ENCODE measurements at regions not wholly inside any gene's neighbourhood (a gene's known extent, or its start where the extent isn't known, plus 50 kb on each side); places are given as distances from the start of the nearest gene placed in this dataset.

GRCh38 chr13:109913936-109914510 lies 127.6 kb upstream of the IRS2 start:
- Histone ChIP-seq H3K79me2 (ENCODE audit: control insufficient read depth, insufficient read depth, low read length, unreplicated experiment) (no peaks in the 10 kb centered on the region), H3K4me3 (ENCODE audit: low read depth, low read length) (no peak overlapping the region), H3K27ac (ENCODE audit: low read depth, low read length) (no peak overlapping the region), H3K27me3 (ENCODE audit: insufficient read depth, low read length) (no peaks in the 10 kb centered on the region), H3K4me1 (ENCODE audit: control insufficient read depth, insufficient read depth, low read length, unreplicated experiment) (peaks cover 11% of the 10 kb centered on the region), H3K36me3 (ENCODE audit: insufficient read depth, low read length) (no peaks in the 10 kb centered on the region), H2AFZ (ENCODE audit: low read length, unreplicated experiment) (no peak overlapping the region)

DNA sequence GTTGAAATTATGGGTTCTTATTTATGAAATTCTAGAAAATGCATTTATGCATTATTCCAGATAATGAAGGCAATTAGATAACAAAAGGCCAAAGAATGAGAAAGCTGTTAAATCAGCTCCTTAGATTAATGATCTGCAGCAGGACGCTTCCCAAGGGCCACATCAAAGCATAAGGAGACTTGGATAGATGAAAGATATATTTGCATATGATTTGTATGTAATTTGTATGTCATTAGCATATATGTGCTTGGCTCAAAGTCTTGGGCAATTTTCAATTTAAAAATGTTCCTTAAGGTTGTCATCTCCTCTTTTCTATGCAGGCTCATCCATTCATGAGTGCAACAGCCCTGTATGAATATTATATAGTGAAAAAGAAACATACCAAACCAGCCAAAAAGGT lies 126.8 kb upstream of the IRS2 start:
- Histone ChIP-seq H3K27ac (ENCODE audit: low read depth, low read length) (no peak overlapping the region), H3K4me3 (ENCODE audit: low read depth, low read length) (no peak overlapping the region), H3K4me1 (ENCODE audit: control insufficient read depth, insufficient read depth, low read length, unreplicated experiment) (peaks cover 3% of the 10 kb centered on the region), H3K27me3 (ENCODE audit: insufficient read depth, low read length) (no peaks in the 10 kb centered on the region), H3K79me2 (ENCODE audit: control insufficient read depth, insufficient read depth, low read length, unreplicated experiment) (no peaks in the 10 kb centered on the region), H2AFZ (ENCODE audit: low read length, unreplicated experiment) (no peak overlapping the region), H3K36me3 (ENCODE audit: insufficient read depth, low read length) (no peaks in the 10 kb centered on the region)

DNA sequence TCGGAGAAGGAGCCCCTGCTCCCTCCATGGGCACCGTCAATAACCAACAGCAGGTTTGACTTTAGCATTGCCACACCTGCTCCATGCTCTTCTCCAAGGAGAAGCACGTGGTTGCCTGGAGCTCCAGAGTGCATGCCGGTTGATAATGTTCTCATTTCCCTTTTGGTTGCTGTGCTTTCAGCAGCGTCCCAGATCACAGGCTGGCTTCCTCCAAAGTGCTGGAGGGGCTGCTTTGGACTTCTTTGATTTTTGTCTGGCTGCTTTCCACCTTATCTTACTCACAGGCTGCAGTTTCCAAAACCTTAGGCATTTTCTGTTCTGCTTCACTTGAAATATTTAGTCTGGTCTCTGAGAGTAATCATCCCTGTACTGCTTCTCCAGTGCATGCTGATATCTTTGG lies 123.8 kb upstream of the IRS2 start:
- H2AFZ ChIP-seq (ENCODE audit: low read length, unreplicated experiment), result no peak overlapping the region
- H3K36me3 ChIP-seq (ENCODE audit: insufficient read depth, low read length), result no peaks in the 10 kb centered on the region
- no peaks in the 10 kb centered on the region for H3K4me1 ChIP-seq (ENCODE audit: control insufficient read depth, insufficient read depth, low read length, unreplicated experiment)
- no peak overlapping the region for H3K4me3 ChIP-seq (ENCODE audit: low read depth, low read length)
- no peak overlapping the region for H3K27ac ChIP-seq (ENCODE audit: low read depth, low read length)
- H3K79me2 ChIP-seq (ENCODE audit: control insufficient read depth, insufficient read depth, low read length, unreplicated experiment), result no peaks in the 10 kb centered on the region
- H3K27me3 ChIP-seq (ENCODE audit: insufficient read depth, low read length), result no peaks in the 10 kb centered on the region

- Histone ChIP-seq H3K79me2 (ENCODE audit: control insufficient read depth, insufficient read depth, low read length, unreplicated experiment) (no peaks in the 10 kb centered on the region), H3K36me3 (ENCODE audit: insufficient read depth, low read length) (no peaks in the 10 kb centered on the region), H2AFZ (ENCODE audit: low read length, unreplicated experiment) (no peak overlapping the region), H3K4me1 (ENCODE audit: control insufficient read depth, insufficient read depth, low read length, unreplicated experiment) (no peaks in the 10 kb centered on the region), H3K27me3 (ENCODE audit: insufficient read depth, low read length) (no peaks in the 10 kb centered on the region), H3K27ac (ENCODE audit: low read depth, low read length) (no peak overlapping the region), H3K4me3 (ENCODE audit: low read depth, low read length) (no peak overlapping the region)
These were observed 120.6 kb upstream of the IRS2 start for GRCh38 chr13:109906976-109907375.

DNA sequence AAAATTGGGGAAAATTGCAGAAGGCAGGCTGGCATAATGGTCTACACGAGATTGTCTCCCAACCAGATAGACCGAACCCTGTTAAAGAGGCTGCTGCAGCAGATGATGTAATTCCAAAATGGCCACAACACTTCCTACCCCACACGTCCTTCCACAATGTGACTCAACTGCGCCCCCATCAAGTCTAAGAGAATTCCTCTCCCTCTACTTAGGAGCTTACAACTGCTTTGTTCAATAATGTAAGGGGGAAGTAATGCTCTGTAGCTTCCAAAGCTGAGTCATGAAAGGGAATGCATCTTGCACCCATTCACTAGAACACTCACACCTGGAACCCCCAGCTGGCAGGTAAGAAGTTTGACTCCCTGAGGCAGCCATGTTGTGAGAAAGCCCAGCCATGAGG lies 117.8 kb upstream of the IRS2 start:
- H3K4me3 ChIP-seq (ENCODE audit: low read depth, low read length), result no peak overlapping the region
- H3K79me2 ChIP-seq (ENCODE audit: control insufficient read depth, insufficient read depth, low read length, unreplicated experiment), result no peaks in the 10 kb centered on the region
- H3K27me3 ChIP-seq (ENCODE audit: insufficient read depth, low read length), result no peaks in the 10 kb centered on the region; the same call in 1 of the 2 replicates
- no peaks in the 10 kb centered on the region for H3K4me1 ChIP-seq (ENCODE audit: control insufficient read depth, insufficient read depth, low read length, unreplicated experiment)
- H2AFZ ChIP-seq (ENCODE audit: low read length, unreplicated experiment), result no peak overlapping the region
- no peaks in the 10 kb centered on the region for H3K36me3 ChIP-seq (ENCODE audit: insufficient read depth, low read length)
- no peak overlapping the region for H3K27ac ChIP-seq (ENCODE audit: low read depth, low read length)

GRCh38 chr13:109900741-109901140 lies 114.4 kb upstream of the IRS2 start:
- no peaks in the 10 kb centered on the region for H3K79me2 ChIP-seq (ENCODE audit: control insufficient read depth, insufficient read depth, low read length, unreplicated experiment)
- no peaks in the 10 kb centered on the region for H3K36me3 ChIP-seq (ENCODE audit: insufficient read depth, low read length)
- no peak overlapping the region for H3K4me3 ChIP-seq (ENCODE audit: low read depth, low read length)
- H2AFZ ChIP-seq (ENCODE audit: low read length, unreplicated experiment), result no peak overlapping the region
- H3K27ac ChIP-seq (ENCODE audit: low read depth, low read length), result no peak overlapping the region
- no peaks in the 10 kb centered on the region; the same call in 1 of the 2 replicates for H3K27me3 ChIP-seq (ENCODE audit: insufficient read depth, low read length)
- no peaks in the 10 kb centered on the region for H3K4me1 ChIP-seq (ENCODE audit: control insufficient read depth, insufficient read depth, low read length, unreplicated experiment)

- no peaks in the 10 kb centered on the region for H3K4me1 ChIP-seq (ENCODE audit: control insufficient read depth, insufficient read depth, low read length, unreplicated experiment)
These were observed 113.9 kb upstream of the IRS2 start for GRCh38 chr13:109900320-109900719.

DNA sequence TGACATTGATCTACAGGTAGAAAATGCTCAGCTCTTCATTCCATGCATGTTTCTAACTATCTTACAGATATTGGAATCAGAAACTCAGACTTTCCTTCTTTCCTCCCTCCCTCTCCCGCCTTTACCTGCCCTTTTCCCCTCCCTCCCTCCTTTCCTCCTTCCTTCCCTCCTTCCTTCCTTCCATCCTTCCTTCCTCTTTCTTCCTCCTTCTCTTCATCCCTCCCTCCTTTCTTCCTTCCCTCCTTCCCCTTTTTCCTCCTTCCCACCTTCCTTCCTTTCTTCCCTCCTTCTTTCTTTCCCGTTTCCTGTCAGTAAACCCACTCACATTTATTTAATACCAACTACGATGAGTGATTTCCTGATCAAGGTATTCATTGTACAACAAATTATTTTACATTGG lies 113.4 kb upstream of the IRS2 start:
- no peaks in the 10 kb centered on the region for H3K79me2 ChIP-seq (ENCODE audit: control insufficient read depth, insufficient read depth, low read length, unreplicated experiment)
- H3K27me3 ChIP-seq (ENCODE audit: insufficient read depth, low read length), result no peaks in the 10 kb centered on the region; the same call in 1 of the 2 replicates
- H3K4me3 ChIP-seq (ENCODE audit: low read depth, low read length), result no peak overlapping the region
- H3K27ac ChIP-seq (ENCODE audit: low read depth, low read length), result no peak overlapping the region
- H3K36me3 ChIP-seq (ENCODE audit: insufficient read depth, low read length), result no peaks in the 10 kb centered on the region
- no peak overlapping the region for H2AFZ ChIP-seq (ENCODE audit: low read length, unreplicated experiment)
- no peaks in the 10 kb centered on the region for H3K4me1 ChIP-seq (ENCODE audit: control insufficient read depth, insufficient read depth, low read length, unreplicated experiment)

More at GRCh38 chr13:109900320-109900719, 113.9 kb upstream of the IRS2 start:
- H3K4me3 ChIP-seq (ENCODE audit: low read depth, low read length), result no peak overlapping the region
- H3K79me2 ChIP-seq (ENCODE audit: control insufficient read depth, insufficient read depth, low read length, unreplicated experiment), result no peaks in the 10 kb centered on the region
- H3K36me3 ChIP-seq (ENCODE audit: insufficient read depth, low read length), result no peaks in the 10 kb centered on the region
- H3K27ac ChIP-seq (ENCODE audit: low read depth, low read length), result no peak overlapping the region
- no peak overlapping the region for H2AFZ ChIP-seq (ENCODE audit: low read length, unreplicated experiment)
- no peaks in the 10 kb centered on the region; the same call in 1 of the 2 replicates for H3K27me3 ChIP-seq (ENCODE audit: insufficient read depth, low read length)

GRCh38 chr13:109899316-109899715 lies 112.9 kb upstream of the IRS2 start:
- Histone ChIP-seq H3K36me3 (ENCODE audit: insufficient read depth, low read length) (no peaks in the 10 kb centered on the region), H3K27ac (ENCODE audit: low read depth, low read length) (no peak overlapping the region), H3K27me3 (ENCODE audit: insufficient read depth, low read length) (no peaks in the 10 kb centered on the region; the same call in 1 of the 2 replicates), H3K4me3 (ENCODE audit: low read depth, low read length) (no peak overlapping the region), H3K79me2 (ENCODE audit: control insufficient read depth, insufficient read depth, low read length, unreplicated experiment) (no peaks in the 10 kb centered on the region), H2AFZ (ENCODE audit: low read length, unreplicated experiment) (no peak overlapping the region), H3K4me1 (ENCODE audit: control insufficient read depth, insufficient read depth, low read length, unreplicated experiment) (no peaks in the 10 kb centered on the region)

GRCh38 chr13:109897988-109898624 lies 111.7 kb upstream of the IRS2 start:
- H2AFZ ChIP-seq (ENCODE audit: low read length, unreplicated experiment), result no peak overlapping the region
- H3K27ac ChIP-seq (ENCODE audit: low read depth, low read length), result no peak overlapping the region
- no peaks in the 10 kb centered on the region for H3K36me3 ChIP-seq (ENCODE audit: insufficient read depth, low read length)
- no peaks in the 10 kb centered on the region; the same call in 1 of the 2 replicates for H3K27me3 ChIP-seq (ENCODE audit: insufficient read depth, low read length)
- H3K79me2 ChIP-seq (ENCODE audit: control insufficient read depth, insufficient read depth, low read length, unreplicated experiment), result no peaks in the 10 kb centered on the region
- no peaks in the 10 kb centered on the region for H3K4me1 ChIP-seq (ENCODE audit: control insufficient read depth, insufficient read depth, low read length, unreplicated experiment)
- H3K4me3 ChIP-seq (ENCODE audit: low read depth, low read length), result no peak overlapping the region

- H3K27ac ChIP-seq (ENCODE audit: low read depth, low read length), result no peak overlapping the region
- no peaks in the 10 kb centered on the region for H3K36me3 ChIP-seq (ENCODE audit: insufficient read depth, low read length)
- no peak overlapping the region for H2AFZ ChIP-seq (ENCODE audit: low read length, unreplicated experiment)
- H3K4me3 ChIP-seq (ENCODE audit: low read depth, low read length), result no peak overlapping the region
- no peaks in the 10 kb centered on the region for H3K4me1 ChIP-seq (ENCODE audit: control insufficient read depth, insufficient read depth, low read length, unreplicated experiment)
- no peaks in the 10 kb centered on the region for H3K79me2 ChIP-seq (ENCODE audit: control insufficient read depth, insufficient read depth, low read length, unreplicated experiment)
- no peaks in the 10 kb centered on the region for H3K27me3 ChIP-seq (ENCODE audit: insufficient read depth, low read length)
These were observed 105.7 kb upstream of the IRS2 start for GRCh38 chr13:109892101-109892500.
